ENCODE measurements at regions not wholly inside any gene's neighbourhood (a gene's known extent, or its start where the extent isn't known, plus 50 kb on each side); places are given as distances from the start of the nearest gene placed in this dataset.

- POLR2A ChIA-PET = no interaction called here
- CTCF ChIA-PET = no interaction called here
- no peak for TF ChIP-seq SUZ12 (IDR thresholded peaks at IDR 0.05)
- TF ChIP-seq L3MBTL2 (conservative IDR thresholded peaks at IDR 0.05) = no peak
- TF ChIP-seq NFRKB (IDR thresholded peaks at IDR 0.05) = no peak
- no peak for TF ChIP-seq ZNF384 (IDR thresholded peaks at IDR 0.05)
- no peak for TF ChIP-seq ELF4 (IDR thresholded peaks at IDR 0.05)
- no peak for TF ChIP-seq PKNOX1 (IDR thresholded peaks at IDR 0.05)
- no peak for TF ChIP-seq CTBP1 (IDR thresholded peaks at IDR 0.05; ENCODE audit: borderline replicate concordance)
- no peak for TF ChIP-seq SP1 (IDR thresholded peaks at IDR 0.05)
- no peak for TF ChIP-seq BHLHE40 (IDR thresholded peaks at IDR 0.05; ENCODE audit: borderline replicate concordance)
- no peak for TF ChIP-seq FOXA1 (IDR thresholded peaks at IDR 0.05)
- TF ChIP-seq ARNT (IDR thresholded peaks at IDR 0.05) = no peak
- no peak for TF ChIP-seq HDGF (IDR thresholded peaks at IDR 0.05; ENCODE audit: borderline replicate concordance)
- no peak for TF ChIP-seq FOXK2 (IDR thresholded peaks at IDR 0.05)
- no peak for TF ChIP-seq FOXM1 (IDR thresholded peaks at IDR 0.05; ENCODE audit: borderline replicate concordance)
- TF ChIP-seq TARDBP (IDR thresholded peaks at IDR 0.05) = no peak
- no peak for DNase-seq (ENCODE audit: extremely low spot score)
These were observed 606.3 kb downstream of the METTL4 start for GRCh38 chr18:1965016-1965415.

- DNase-seq (ENCODE audit: extremely low spot score) = no peak
- TF ChIP-seq ZNF384 (IDR thresholded peaks at IDR 0.05) = no peak
- TF ChIP-seq L3MBTL2 (conservative IDR thresholded peaks at IDR 0.05) = no peak
- TF ChIP-seq LEF1 (IDR thresholded peaks at IDR 0.05; ENCODE audit: borderline replicate concordance) = no peak
- TF ChIP-seq FOXM1 (IDR thresholded peaks at IDR 0.05; ENCODE audit: borderline replicate concordance) = no peak
- no peak for TF ChIP-seq TARDBP (IDR thresholded peaks at IDR 0.05)
- TF ChIP-seq ARNT (IDR thresholded peaks at IDR 0.05) = no peak
- ChIA-PET POLR2A (no interaction called here), CTCF (no interaction called here)
These were observed 605.8 kb downstream of the METTL4 start for GRCh38 chr18:1965541-1965940.

- CTCF ChIA-PET = interaction anchor here (0.6 kb wide), 1 partner anchor 35 kb away, joined by 3 read pairs; no protein-coding TSS in a partner anchor
- no peak for DNase-seq (ENCODE audit: extremely low spot score)
- TF ChIP-seq ARNT (IDR thresholded peaks at IDR 0.05) = no peak
- TF ChIP-seq FOXK2 (IDR thresholded peaks at IDR 0.05) = no peak
- no peak for TF ChIP-seq SP1 (IDR thresholded peaks at IDR 0.05)
- no peak for TF ChIP-seq NFRKB (IDR thresholded peaks at IDR 0.05)
- TF ChIP-seq L3MBTL2 (conservative IDR thresholded peaks at IDR 0.05) = no peak
- TF ChIP-seq HDGF (IDR thresholded peaks at IDR 0.05; ENCODE audit: borderline replicate concordance) = no peak
- TF ChIP-seq PKNOX1 (IDR thresholded peaks at IDR 0.05) = no peak
- TF ChIP-seq CTBP1 (IDR thresholded peaks at IDR 0.05; ENCODE audit: borderline replicate concordance) = no peak
- TF ChIP-seq FOXM1 (IDR thresholded peaks at IDR 0.05; ENCODE audit: borderline replicate concordance) = no peak
- no peak for TF ChIP-seq ELF4 (IDR thresholded peaks at IDR 0.05)
- no peak for TF ChIP-seq TARDBP (IDR thresholded peaks at IDR 0.05)
- no peak for TF ChIP-seq FOXA1 (IDR thresholded peaks at IDR 0.05)
- no peak for TF ChIP-seq SUZ12 (IDR thresholded peaks at IDR 0.05)
- no peak for TF ChIP-seq BHLHE40 (IDR thresholded peaks at IDR 0.05; ENCODE audit: borderline replicate concordance)
- no peak for TF ChIP-seq ZNF384 (IDR thresholded peaks at IDR 0.05)
- no peak for TF ChIP-seq LEF1 (IDR thresholded peaks at IDR 0.05; ENCODE audit: borderline replicate concordance)
- POLR2A ChIA-PET = no interaction called here
These were observed 602.4 kb downstream of the METTL4 start for GRCh38 chr18:1968801-1969498.

GRCh38 chr18:1976484-1976883, 594.8 kb downstream of the METTL4 start:
- ChIA-PET CTCF (no interaction called here), POLR2A (no interaction called here)
- TF ChIP-seq SP1 (IDR thresholded peaks at IDR 0.05) (no peak), NFRKB (IDR thresholded peaks at IDR 0.05) (no peak), L3MBTL2 (conservative IDR thresholded peaks at IDR 0.05) (no peak), ARNT (IDR thresholded peaks at IDR 0.05) (no peak)
- DNase-seq (ENCODE audit: extremely low spot score) = no peak

GRCh38 chr18:1982056-1982455, 589.2 kb downstream of the METTL4 start:
- TF ChIP-seq HDGF (IDR thresholded peaks at IDR 0.05; ENCODE audit: borderline replicate concordance) (no peak), SUZ12 (IDR thresholded peaks at IDR 0.05) (no peak), ARNT (IDR thresholded peaks at IDR 0.05) (no peak), BHLHE40 (IDR thresholded peaks at IDR 0.05; ENCODE audit: borderline replicate concordance) (no peak), CTBP1 (IDR thresholded peaks at IDR 0.05; ENCODE audit: borderline replicate concordance) (no peak), PKNOX1 (IDR thresholded peaks at IDR 0.05) (no peak), FOXA1 (IDR thresholded peaks at IDR 0.05) (no peak), ZNF384 (IDR thresholded peaks at IDR 0.05) (no peak), LEF1 (IDR thresholded peaks at IDR 0.05; ENCODE audit: borderline replicate concordance) (no peak), FOXK2 (IDR thresholded peaks at IDR 0.05) (no peak), ELF4 (IDR thresholded peaks at IDR 0.05) (no peak), FOXM1 (IDR thresholded peaks at IDR 0.05; ENCODE audit: borderline replicate concordance) (no peak)
- ChIA-PET POLR2A (no interaction called here), CTCF (no interaction called here)
- DNase-seq (ENCODE audit: extremely low spot score) = no peak

- ChIA-PET POLR2A (no interaction called here), CTCF (no interaction called here)
- DNase-seq (ENCODE audit: extremely low spot score) = no peak
- no peak for TF ChIP-seq L3MBTL2 (conservative IDR thresholded peaks at IDR 0.05)
- no peak for TF ChIP-seq ZNF384 (IDR thresholded peaks at IDR 0.05)
- no peak for TF ChIP-seq ARNT (IDR thresholded peaks at IDR 0.05)
- no peak for TF ChIP-seq FOXA1 (IDR thresholded peaks at IDR 0.05)
- TF ChIP-seq SUZ12 (IDR thresholded peaks at IDR 0.05) = no peak
- no peak for TF ChIP-seq SP1 (IDR thresholded peaks at IDR 0.05)
- TF ChIP-seq HDGF (IDR thresholded peaks at IDR 0.05; ENCODE audit: borderline replicate concordance) = no peak
- no peak for TF ChIP-seq FOXK2 (IDR thresholded peaks at IDR 0.05)
- no peak for TF ChIP-seq FOXM1 (IDR thresholded peaks at IDR 0.05; ENCODE audit: borderline replicate concordance)
- TF ChIP-seq ELF4 (IDR thresholded peaks at IDR 0.05) = no peak
- TF ChIP-seq NFRKB (IDR thresholded peaks at IDR 0.05) = no peak
- TF ChIP-seq LEF1 (IDR thresholded peaks at IDR 0.05; ENCODE audit: borderline replicate concordance) = no peak
- no peak for TF ChIP-seq BHLHE40 (IDR thresholded peaks at IDR 0.05; ENCODE audit: borderline replicate concordance)
These were observed 587.4 kb downstream of the METTL4 start for GRCh38 chr18:1983746-1984515.

Measured in HEK293T (cell line).